Transverse colon (tissue), 4 donors: ENCODE measurements at regions not wholly inside any gene's neighbourhood (a gene's known extent, or its start where the extent isn't known, plus 50 kb on each side); places are given as distances from the start of the nearest gene placed in this dataset.

Experiments used
- DNase-seq: peaks from one replicate; pipeline ENCODE4 v3.0.0-alpha.2; 2019
- H3K27ac ChIP-seq, 4 donors: fragments of 200-600 bp; sonication (generic); 2 replicates each; pipeline ENCODE4 v1.5.1; 2016 to 2018; ENCODE audit warnings: inconsistent platforms in 4 of 4
- H3K27me3 ChIP-seq: fragments of 200-600 bp; sonication (generic); 2 replicates; pipeline ENCODE4 v1.5.1; 2017; ENCODE audit warnings: inconsistent platforms
- H3K36me3 ChIP-seq, 4 donors: fragments of 200-600 bp; sonication (generic); 2 replicates each; pipeline ENCODE4 v1.5.1; 2017 to 2019; ENCODE audit warnings: inconsistent platforms in 4 of 4
- H3K4me1 ChIP-seq, 4 donors: fragments of 200-600 bp; sonication (generic); 2 replicates each; pipeline ENCODE4 v1.5.1; 2017 to 2020; ENCODE audit warnings: inconsistent platforms in 4 of 4
- H3K4me3 ChIP-seq, 4 donors: fragments of 200-600 bp; sonication (generic); 1 replicate in 1 of 4; 2 replicates in 3 of 4; pipeline versions ENCODE4 v1.5.1 to v1.6.1; 2017 to 2019; ENCODE audit warnings: inconsistent platforms in 4 of 4
- H3K9me3 ChIP-seq, 2 donors: fragments of 200-600 bp; sonication (generic); 2 replicates each; pipeline ENCODE4 v1.5.1; 2017 to 2019; ENCODE audit warnings: inconsistent platforms in 2 of 2
- EP300 ChIP-seq: sonication (generic); formaldehyde crosslinking; IDR thresholded peaks from one replicate; pipeline ENCODE4 v1.6.1; 2017; ENCODE audit warnings: antibody characterized with exemption, low read depth
- POLR2A ChIP-seq: fragments of 450-650 bp; IDR thresholded peaks from one replicate; pipeline ENCODE4 v1.6.1; 2016; ENCODE audit warnings: antibody characterized with exemption, mild to moderate bottlenecking, moderate library complexity
- POLR2AphosphoS5 ChIP-seq, 3 donors: sonication (generic); formaldehyde crosslinking; IDR thresholded peaks; one replicate each; pipeline ENCODE4 v1.6.1; 2016; ENCODE audit warnings: antibody characterized with exemption in 3 of 3
- WGBS, 2 donors: methylation state at CpG; one replicate each; pipeline ENCODE4 v1.1.5; 2018; ENCODE audit warnings: low coverage in 1 of 2; 5-methylcytosine and 5-hydroxymethylcytosine counted together
- in situ Hi-C, 4 donors: fragments of 200-750 bp; cut with MboI; loops; one replicate each; pipeline versions ENCODE4 v1.15.0 to v1.15.1; 2017; ENCODE audit warnings: low sequenced_read_pairs in 3 of 4, low pct_ligation_motif_present in 1 of 4, low pct_unique_long_range_greater_than_20kb in 1 of 4
- intact Hi-C: fragments of 100-400 bp; cut with DNase I; formaldehyde crosslinking; loops from one replicate; pipeline ENCODE4 v1.15.1; 2023; ENCODE audit warnings: low total_unique reads
- TF ChIP-seq, protein P1 (sequence below), 5 experiments: fragments of 200-600 bp in 3 of 5; fragments of 450-650 bp in 2 of 5; sonication (generic) in 3 of 5; IDR thresholded peaks; 1 replicate in 2 of 5; 2 replicates in 3 of 5; pipeline ENCODE4 v1.5.1; 2016 to 2017; ENCODE audit warnings: antibody characterized with exemption in 5 of 5, inconsistent platforms in 3 of 5, mild to moderate bottlenecking in 2 of 5, moderate library complexity in 1 of 5

DNA sequence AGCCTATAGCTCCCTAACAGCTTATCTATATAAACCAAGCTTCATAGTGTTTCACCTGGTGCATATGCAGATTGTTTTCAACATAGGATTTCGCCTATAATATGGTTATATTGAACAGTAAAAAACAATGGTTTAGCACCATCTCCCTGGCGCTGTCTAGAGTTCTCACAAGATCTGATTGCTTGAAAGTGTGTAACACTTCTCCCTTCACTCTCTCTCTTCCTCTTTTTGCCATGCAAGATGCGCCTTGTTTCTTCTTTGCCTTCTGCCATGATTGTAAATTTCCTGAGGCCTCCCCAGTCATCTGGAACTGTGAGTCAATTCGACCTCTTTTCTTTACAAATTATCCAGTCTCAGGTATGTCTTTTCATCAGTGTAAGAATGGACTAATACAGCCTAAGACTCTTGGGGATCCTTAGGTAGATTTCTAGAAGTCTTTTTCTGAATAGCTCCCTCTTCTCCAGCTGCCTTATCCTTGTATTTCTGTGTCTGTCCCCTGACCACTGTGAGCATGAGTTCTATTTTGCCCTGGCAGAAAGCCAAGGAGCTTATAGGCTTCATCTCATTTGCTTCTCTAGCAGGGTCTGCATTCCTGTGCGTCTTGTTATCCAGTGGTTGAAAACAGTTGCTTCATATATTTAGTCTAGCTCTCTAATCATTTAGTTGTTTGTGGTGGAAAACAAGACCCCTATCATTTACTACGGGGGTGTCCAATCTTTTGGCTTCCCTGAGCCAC, 401.6 kb downstream of the GPD2 start:
- H3K27ac ChIP-seq, result no peak overlapping the region
- TF ChIP-seq EP300, result no peak
- TF ChIP-seq, protein P1, sequence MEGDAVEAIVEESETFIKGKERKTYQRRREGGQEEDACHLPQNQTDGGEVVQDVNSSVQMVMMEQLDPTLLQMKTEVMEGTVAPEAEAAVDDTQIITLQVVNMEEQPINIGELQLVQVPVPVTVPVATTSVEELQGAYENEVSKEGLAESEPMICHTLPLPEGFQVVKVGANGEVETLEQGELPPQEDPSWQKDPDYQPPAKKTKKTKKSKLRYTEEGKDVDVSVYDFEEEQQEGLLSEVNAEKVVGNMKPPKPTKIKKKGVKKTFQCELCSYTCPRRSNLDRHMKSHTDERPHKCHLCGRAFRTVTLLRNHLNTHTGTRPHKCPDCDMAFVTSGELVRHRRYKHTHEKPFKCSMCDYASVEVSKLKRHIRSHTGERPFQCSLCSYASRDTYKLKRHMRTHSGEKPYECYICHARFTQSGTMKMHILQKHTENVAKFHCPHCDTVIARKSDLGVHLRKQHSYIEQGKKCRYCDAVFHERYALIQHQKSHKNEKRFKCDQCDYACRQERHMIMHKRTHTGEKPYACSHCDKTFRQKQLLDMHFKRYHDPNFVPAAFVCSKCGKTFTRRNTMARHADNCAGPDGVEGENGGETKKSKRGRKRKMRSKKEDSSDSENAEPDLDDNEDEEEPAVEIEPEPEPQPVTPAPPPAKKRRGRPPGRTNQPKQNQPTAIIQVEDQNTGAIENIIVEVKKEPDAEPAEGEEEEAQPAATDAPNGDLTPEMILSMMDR (IDR thresholded peaks at IDR 0.05), result no peak
- no peak for TF ChIP-seq POLR2A
- TF ChIP-seq POLR2AphosphoS5 (IDR thresholded peaks at IDR 0.05), result no peak
- in situ Hi-C loops, result no loop called here
- no peaks in the 10 kb centered on the region for H3K36me3 ChIP-seq
- DNase-seq, result no peak
- intact Hi-C loops, result no loop called here
- H3K9me3 ChIP-seq, result no peaks in the 10 kb centered on the region
- WGBS, 2 donors, result 84 to 85% methylated on average over 5 to 6 of the region's 6 CpGs
- H3K4me3 ChIP-seq, result no peak overlapping the region
- no peaks in the 10 kb centered on the region for H3K27me3 ChIP-seq
- H3K4me1 ChIP-seq, result no peaks in the 10 kb centered on the region

DNA sequence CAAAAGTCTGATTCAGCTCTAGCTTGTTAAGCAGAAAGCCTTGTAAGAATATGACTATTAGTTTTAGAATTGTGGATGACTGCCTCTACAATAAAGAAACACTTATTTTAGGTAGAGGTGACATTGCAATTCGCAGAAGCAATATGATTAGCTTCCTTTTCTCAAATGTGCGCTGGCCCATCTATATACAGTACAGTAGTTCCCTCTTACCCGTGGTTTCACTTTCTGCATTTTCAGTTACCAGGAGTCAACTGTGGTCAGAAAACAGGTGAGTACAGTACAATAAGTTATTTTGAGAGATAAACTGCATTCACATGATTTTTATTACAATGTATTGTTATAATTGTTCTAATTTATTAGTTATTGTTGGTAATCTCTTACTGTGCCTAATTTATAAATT, 405.1 kb downstream of the GPD2 start:
- DNase-seq, result no peak
- no peaks in the 10 kb centered on the region for H3K36me3 ChIP-seq
- in situ Hi-C loops (no loop called here), intact Hi-C loops (no loop called here)
- TF ChIP-seq, protein P1 (IDR thresholded peaks at IDR 0.05), result no peak
- TF ChIP-seq POLR2AphosphoS5 (IDR thresholded peaks at IDR 0.05), result no peak
- TF ChIP-seq POLR2A, result no peak
- no peak for TF ChIP-seq EP300
- 83 to 94% methylated on average over 3 of the region's 3 CpGs for WGBS, 2 donors
- H3K4me3 ChIP-seq, result no peak overlapping the region
- no peaks in the 10 kb centered on the region for H3K9me3 ChIP-seq
- no peak overlapping the region for H3K27ac ChIP-seq
- no peaks in the 10 kb centered on the region for H3K4me1 ChIP-seq
- no peaks in the 10 kb centered on the region for H3K27me3 ChIP-seq

DNA sequence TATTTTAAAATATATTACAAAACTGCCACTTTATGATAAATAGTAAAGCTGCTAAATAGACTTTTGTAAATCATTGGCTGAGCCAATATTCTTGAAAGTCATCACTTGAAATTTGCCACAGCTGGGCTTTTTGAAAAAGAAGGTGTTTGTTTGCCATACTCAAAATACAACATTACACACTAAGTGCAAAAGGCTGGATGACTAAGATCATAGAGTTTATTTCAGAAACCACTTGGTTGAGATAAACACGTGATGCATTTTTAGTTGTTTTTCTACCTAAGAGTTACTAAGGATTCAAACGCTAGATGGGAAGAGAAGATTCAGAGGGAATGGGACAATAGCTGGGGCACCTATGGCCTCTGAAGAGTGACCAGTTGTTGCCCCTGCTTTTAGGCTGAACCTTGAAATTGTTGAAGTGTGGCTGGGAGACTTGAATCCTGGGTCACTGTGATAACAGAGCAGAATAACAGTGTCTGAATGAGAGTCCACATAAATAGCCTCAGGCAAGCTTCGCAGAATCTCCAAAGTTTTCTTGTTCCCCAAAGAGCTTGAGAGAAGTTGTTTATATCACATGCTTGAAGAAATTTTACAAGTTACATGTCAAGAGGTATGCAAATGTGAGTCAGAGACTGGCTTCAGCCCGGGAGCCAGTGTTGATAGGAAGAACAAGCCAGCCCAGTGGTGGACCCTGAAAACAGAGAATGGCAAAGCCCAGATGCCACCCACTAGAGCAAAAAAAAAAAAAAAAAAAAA, 409.8 kb downstream of the GPD2 start:
- Histone ChIP-seq H3K27ac (no peak overlapping the region), H3K27me3 (no peaks in the 10 kb centered on the region), H3K4me3 (no peak overlapping the region), H3K36me3 (no peaks in the 10 kb centered on the region), H3K9me3 (no peaks in the 10 kb centered on the region), H3K4me1 (no peaks in the 10 kb centered on the region)
- no peak for TF ChIP-seq EP300
- TF ChIP-seq POLR2A, result no peak
- TF ChIP-seq, protein P1 (IDR thresholded peaks at IDR 0.05), result no peak
- no peak for TF ChIP-seq POLR2AphosphoS5 (IDR thresholded peaks at IDR 0.05)
- WGBS, 2 donors, result 58 to 61% methylated on average over 3 to 4 of the region's 4 CpGs
- in situ Hi-C loops (no loop called here), intact Hi-C loops (no loop called here)
- DNase-seq, result no peak

DNA sequence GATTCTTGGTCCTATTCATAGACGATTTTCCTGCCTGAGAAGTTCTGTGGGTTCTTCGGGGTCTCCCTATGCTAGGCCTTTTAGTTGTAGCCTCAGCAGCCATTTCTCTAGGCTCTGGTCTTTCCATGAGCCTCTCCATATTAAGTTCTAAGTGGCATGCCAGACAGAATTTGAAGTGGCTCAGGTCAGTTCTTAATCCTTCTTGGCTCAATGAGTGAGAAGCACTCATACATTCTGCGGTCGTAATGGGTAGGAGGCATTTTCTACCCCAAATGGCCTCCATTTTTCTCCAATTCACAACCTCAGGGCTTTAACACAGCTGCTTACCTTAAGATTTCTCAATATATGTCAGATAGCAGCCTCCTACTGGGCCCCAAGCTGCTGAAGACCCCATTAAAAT, 405.3 kb upstream of the GALNT5 start:
- intact Hi-C loops, result no loop called here

More for the DNA sequence above, 405.3 kb upstream of the GALNT5 start:
- no peaks in the 10 kb centered on the region for H3K27me3 ChIP-seq
- TF ChIP-seq EP300, result no peak
- TF ChIP-seq POLR2AphosphoS5 (IDR thresholded peaks at IDR 0.05), result no peak
- TF ChIP-seq POLR2A, result no peak
- TF ChIP-seq, protein P1 (IDR thresholded peaks at IDR 0.05), result no peak
- H3K4me1 ChIP-seq, result no peaks in the 10 kb centered on the region
- in situ Hi-C loops, result no loop called here
- no peaks in the 10 kb centered on the region for H3K36me3 ChIP-seq
- no peak overlapping the region for H3K27ac ChIP-seq
- no peaks in the 10 kb centered on the region for H3K9me3 ChIP-seq
- no peak overlapping the region for H3K4me3 ChIP-seq
- WGBS, 2 donors, result 83 to 87% methylated on average over 1 to 4 of the region's 4 CpGs
- no peak for DNase-seq
